SK-N-MC (cell line): ENCODE measurements at regions not wholly inside any gene's neighbourhood (a gene's known extent, or its start where the extent isn't known, plus 50 kb on each side); places are given as distances from the start of the nearest gene placed in this dataset.

ENCODE experiments used
- EZH2 ChIP-seq: fragments of 200-600 bp; sonication (generic); IDR thresholded peaks from one replicate; pipeline ENCODE4 v1.6.1; 2017; ENCODE audit warnings: antibody characterized with exemption
- FOXP2 ChIP-seq: optimal IDR thresholded peaks from 2 replicates; pipeline ENCODE3; 2011; ENCODE audit warnings: mild to moderate bottlenecking, moderate library complexity; ENCODE audit not compliant: insufficient read depth; ENCODE audit errors: extremely low read length, control extremely low read depth
- POLR2AphosphoS5 ChIP-seq: IDR thresholded peaks from 2 replicates; pipeline ENCODE4 v1.6.1; 2012; ENCODE audit warnings: mild to moderate bottlenecking, low read depth, low read length, borderline replicate concordance

DNA sequence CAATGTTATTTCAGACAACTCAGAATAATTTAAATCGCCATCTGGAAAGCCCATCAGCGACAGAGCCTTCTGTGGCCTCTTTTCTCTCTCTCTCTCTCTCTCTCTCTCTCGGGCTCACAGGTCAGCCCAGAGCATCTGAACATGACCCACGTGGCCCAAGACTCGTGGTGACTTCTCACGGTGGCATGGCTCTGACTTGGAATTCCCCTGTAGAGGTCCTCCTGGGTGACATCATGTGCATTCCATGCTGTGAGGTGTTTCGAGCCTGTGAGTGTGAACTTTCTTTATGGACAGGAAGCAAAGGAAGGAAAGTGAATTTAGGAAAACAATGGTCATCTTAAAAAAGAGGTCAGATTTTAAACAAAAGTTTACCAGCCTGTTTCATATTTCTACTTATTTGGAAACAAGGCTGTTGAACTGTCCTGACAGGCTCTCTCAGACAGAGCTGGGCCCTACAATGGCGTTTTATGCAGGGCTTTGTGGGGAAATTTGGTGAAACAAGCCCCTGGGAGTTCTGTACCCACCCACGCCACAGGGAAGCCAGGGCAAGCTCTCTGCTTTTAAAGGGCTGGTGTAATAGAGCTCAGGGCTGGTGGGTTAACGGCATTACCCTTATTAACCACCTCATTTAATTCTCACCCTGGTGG lies 359.7 kb upstream of the ZNF32 start:
- TF ChIP-seq EZH2 (no peak), POLR2AphosphoS5 (no peak), FOXP2 (no peak)
